Fibroblast of skin of right quadriceps (primary cell): ENCODE measurements at regions not wholly inside any gene's neighbourhood (a gene's known extent, or its start where the extent isn't known, plus 50 kb on each side); places are given as distances from the start of the nearest gene placed in this dataset.
A peak's percentile ranks its signal among the peaks of the same experiment; 100 is the strongest.

Experiments
- DNase-seq: peaks from one replicate; pipeline ENCODE4 v3.0.0-alpha.2; 2013

GRCh38 chr11:127362754-127363308, 362.3 kb upstream of the KIRREL3 start:
- no peak for DNase-seq

DNA sequence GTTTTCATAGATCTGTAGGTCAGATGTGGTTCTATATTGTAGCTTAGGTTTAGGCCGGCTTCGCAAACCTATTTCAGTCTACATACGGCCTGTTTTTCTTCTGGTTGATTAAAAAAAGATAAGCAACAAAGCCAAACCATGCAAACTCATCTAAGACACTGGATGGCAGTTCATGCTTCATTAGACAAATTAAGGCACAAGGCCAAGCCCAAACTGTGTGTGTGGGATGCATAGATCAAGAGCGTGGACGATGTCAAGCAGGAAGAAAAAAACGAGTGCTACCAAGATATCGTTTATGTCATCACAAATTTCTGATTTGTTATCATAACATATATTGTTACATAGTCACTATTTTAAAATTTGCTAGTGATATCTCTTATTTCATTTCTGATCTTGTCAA, 357.6 kb upstream of the KIRREL3 start:
- no peak for DNase-seq

- no peak for DNase-seq
These were observed 349.9 kb upstream of the KIRREL3 start for GRCh38 chr11:127350476-127350875.

GRCh38 chr11:127345819-127346459, 345.4 kb upstream of the KIRREL3 start:
- peak; percentile 29 for DNase-seq

GRCh38 chr11:127340438-127340837, 339.9 kb upstream of the KIRREL3 start:
- DNase-seq: no peak

DNA sequence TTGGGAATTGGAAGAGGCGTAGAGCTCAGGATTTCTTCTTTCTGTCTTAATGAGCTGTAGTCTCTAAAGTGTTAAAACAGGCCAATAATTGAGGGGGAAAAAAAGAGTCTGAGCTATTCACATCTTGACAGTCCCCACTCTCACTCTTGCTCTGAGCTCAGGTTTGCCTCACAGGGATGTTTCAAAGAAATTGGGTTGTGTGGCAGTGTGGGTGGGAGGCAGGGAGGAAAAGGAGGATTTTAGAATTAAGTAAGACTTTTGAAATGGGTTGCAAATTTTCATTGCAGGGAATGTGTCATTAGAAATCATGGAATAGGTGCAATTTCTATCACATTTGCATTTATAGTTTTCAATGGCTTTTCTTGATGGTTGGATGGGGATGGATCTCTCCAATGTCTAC, 338.8 kb upstream of the KIRREL3 start:
- no peak for DNase-seq

DNA sequence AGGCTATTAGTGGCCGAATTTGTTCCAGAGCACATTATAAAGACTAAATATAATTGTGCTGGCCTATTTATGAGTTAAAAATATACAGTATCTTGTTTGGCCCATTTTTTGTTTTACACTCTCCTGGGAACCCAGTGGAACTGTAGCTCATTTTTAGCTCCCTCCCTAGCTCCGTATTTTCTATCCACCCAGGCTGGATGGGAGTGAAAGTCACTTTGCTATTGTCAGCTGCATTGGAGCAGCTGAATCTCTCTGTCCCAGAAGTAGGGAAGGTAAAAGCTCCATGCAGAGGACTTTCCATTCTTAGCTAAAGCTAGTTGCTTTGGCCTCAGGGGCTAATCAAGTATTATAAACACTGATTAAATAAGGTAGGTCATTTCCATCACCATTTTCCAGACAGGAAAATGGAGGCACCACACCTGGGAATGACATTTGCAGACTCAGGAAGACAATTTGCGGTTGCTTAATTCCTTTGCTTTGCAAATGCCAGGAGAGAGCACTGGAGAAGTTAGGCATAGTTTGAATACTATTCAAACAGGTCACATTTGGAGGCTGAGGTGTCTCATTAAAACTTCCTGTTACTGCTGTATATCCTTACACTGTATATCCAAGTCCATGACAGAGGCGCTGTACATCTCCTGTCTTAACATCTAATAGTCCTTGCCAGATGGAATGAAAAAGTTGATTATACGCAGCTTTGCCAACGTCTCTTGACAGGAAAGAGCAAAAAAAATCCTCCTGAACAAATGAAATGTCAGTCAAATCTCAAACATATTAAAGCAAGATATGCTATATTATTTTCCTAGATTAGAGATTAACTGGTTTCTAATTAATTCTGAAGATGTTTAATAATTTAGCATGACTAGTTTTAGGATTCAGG, 338.1 kb upstream of the KIRREL3 start:
- no peak for DNase-seq

GRCh38 chr11:127334466-127334865, 333.9 kb upstream of the KIRREL3 start:
- DNase-seq: no peak

DNA sequence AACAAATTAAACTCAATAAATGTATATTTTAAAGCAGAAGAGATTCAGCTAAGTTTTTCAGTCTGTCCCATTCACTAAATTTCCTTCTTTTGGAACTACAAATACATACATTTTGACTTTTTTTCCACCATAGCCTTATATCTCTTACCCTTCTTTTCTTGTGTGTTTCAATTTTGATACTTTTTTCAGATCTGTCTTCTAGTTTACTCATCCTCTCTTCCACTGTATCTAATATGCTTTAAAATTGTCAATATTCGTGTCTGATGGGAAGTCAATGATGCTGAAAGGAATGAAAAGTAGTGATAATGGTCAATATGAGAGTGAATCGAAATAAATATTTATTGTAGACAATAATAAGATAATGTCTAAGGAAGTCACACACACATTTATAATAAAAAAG, 332.3 kb upstream of the KIRREL3 start:
- DNase-seq: no peak

DNA sequence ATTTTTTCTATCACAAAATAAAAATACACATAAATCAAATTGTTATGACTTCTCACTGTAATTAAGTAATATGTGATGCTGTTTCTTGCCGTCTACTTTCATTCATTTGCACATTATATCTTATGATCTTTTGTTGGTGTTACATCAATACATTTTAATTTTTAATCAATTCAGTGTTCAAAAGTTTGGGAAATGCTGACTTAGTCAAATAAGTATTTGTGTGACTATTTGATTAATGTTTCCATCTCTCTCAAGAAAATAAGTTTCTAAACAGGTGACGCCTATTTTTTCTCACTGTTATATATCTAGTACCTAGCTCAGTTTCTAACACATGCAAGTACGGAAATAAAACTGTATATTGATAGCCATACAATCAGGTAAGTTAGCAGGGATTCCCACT, 329.5 kb upstream of the KIRREL3 start:
- DNase-seq: no peak

- no peak for DNase-seq
These were observed 307.7 kb upstream of the KIRREL3 start for GRCh38 chr11:127308291-127308690.

- DNase-seq: no peak
These were observed 307.1 kb upstream of the KIRREL3 start for GRCh38 chr11:127307700-127308099.

DNA sequence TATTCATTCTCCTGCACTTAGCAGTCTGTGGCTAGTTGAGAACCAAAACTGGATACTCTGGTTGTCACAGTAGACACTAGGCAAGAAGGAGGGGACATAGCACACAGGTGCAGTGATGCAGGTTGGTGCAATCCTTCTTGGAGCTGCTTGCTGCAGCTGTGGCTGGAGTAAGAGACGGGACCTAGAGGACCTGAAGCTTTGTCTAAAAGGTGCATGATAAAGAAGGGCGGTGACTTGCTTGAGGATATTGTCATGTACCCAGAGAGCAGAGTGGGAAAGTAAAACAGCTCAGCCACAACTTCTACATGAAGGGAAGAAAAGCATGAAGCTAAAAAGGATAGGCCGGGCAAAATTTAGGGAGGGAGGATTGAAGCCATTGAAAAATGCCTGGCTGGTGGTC, 304.1 kb upstream of the KIRREL3 start:
- no peak for DNase-seq

DNA sequence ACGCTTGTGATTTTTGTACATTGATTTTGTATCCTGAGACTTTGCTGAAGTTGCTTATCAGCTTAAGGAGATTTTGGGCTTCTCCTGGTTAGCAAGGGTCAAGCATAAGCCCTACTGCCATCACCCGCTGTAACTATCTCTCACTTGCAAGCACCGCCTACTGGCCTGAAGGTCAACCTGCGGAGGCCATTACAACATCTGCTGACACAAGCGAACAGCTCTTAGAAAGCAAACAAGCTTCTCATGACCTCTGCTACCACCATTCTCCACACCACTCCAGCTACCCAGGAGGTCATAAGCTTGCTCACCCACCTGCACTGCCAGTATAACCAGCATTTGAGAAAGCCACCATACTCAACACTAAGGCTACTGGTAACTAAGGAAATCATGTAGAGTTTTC, 288.4 kb upstream of the KIRREL3 start:
- no peak for DNase-seq

GRCh38 chr11:127281534-127281933, 281.0 kb upstream of the KIRREL3 start:
- DNase-seq: no peak

- DNase-seq: no peak
These were observed 275.2 kb upstream of the KIRREL3 start for GRCh38 chr11:127275774-127276173.

DNA sequence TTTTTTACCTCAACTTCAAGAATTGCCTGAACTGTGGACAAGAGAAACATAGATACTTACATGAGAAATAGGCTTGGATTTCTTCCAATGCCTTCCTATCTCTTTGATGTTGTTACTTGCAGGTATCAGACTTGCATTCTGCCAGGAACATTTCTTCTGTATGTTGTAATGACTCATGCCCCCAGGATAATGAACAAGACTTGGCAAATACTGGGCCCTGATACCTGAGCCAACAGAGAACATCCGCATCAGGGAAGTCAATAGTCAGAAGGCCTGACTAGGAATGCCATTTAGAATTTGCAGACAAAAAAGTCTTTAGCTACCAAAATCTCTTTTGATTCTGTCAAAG, 273.7 kb upstream of the KIRREL3 start:
- no peak for DNase-seq

DNA sequence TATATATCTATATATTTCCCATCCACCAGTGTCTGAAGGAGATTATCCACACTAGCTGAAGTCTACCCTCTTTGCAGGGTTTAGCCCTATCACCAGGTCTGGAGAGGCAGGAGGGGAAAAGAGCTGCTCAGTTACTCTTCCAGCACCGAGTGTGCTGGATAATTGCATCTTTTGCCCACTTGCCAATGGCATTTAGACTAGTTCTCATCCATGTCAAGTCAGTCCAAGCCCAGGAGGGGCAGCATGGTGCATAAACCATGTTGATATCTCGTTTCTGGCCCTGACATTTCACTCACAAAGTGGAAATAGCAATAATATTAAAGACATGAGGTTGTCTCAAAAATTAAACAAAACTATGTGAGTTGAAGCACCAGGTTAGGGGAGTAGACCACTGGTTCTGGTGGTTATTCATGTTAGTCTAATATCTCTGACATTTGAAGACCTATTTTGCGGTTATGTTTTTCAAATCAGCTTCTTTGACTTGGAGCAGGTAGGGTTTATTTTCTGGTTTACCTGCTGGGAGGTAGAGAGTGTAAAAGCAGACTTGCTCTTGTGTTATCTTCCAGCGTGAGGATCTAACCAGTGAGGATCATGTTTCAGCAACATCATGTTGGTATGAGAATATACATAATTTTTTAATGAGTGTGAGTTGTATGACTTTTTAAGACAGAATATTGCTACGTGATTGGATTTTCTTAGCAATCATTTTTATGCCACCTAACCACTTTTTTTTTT, 273.2 kb upstream of the KIRREL3 start:
- DNase-seq: no peak

DNA sequence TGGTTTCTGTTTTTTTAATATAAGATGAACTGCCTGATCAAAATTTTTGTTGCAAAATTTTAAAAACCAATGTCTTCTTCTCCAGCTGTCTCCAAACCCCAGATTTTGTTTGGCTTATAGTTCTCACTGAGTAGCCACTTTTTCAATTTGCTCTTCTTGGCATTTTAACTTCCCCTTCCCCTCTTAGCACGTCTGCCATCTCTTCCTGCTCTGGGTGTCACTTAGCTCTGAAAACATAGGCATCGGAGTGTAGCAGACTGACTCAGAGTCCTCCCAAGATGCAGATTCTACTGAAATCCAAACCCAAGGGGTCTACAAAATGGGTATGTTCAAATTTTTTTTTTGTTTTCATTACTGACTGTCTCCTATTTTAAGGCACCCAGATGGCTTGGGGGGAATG, 270.3 kb upstream of the KIRREL3 start:
- no peak for DNase-seq

DNA sequence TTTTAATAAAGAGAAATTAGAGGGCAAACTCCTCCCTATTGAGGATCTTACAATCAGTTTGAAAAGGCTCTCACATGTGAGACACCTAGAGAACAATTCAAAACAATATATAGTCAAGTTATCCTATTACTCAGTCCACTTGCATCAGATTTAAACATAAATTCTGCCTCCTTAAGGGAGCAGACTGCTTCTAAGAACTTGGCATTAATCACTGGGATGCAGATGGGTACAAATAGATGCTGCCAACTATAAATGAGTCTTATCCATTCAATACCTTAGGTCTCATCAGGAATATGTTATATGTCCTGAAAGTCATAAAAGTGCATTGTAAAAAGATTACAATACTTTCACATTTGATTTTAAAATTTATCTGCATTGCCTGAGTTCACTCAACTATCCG, 269.3 kb upstream of the KIRREL3 start:
- DNase-seq: no peak

- DNase-seq: no peak
These were observed 268.4 kb upstream of the KIRREL3 start for GRCh38 chr11:127268932-127269331.

- DNase-seq: no peak
These were observed 268.0 kb upstream of the KIRREL3 start for GRCh38 chr11:127268521-127268920.

DNA sequence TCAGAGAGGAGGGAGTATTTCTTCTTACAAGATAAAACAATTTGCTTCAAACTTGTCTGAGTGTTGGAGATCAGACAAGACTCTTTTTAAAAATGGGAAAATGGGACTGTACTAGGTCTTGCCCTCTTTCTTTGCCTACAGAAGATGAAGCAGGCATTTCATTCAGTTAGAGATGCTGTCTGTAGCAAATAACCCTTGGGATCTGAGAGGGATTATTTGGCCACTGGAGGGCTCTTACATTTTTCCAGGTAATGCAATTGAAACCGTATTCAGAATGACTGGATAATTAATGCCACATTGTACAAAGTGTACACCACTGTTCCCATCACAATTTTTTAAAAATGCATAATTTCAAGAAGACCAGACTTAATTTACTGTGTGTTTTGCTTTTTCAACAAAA, 258.5 kb upstream of the KIRREL3 start:
- no peak for DNase-seq

DNA sequence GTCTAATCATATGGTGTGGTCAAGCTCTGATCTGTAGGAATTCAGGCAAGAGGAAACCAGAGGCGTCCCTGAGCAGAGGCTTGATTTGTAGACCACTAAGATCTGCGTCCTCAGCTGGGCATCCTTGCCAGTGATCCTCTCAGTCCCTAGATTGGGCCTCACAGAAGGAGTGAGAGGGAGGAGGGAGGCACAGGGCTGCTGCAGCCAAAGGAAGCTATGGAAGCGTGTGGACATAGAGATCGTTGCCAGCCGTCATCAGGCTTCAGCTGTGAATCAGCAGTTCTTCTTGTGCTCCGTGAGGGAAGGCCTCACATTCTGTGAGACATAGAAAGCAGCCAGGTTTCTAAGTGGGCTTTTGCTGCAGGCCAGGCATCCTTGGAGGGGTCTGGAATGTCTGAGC, 254.6 kb upstream of the KIRREL3 start:
- DNase-seq: no peak
